Breast epithelium (tissue), 3 donors: ENCODE measurements at regions not wholly inside any gene's neighbourhood (a gene's known extent, or its start where the extent isn't known, plus 50 kb on each side); places are given as distances from the start of the nearest gene placed in this dataset.

Experiments
- POLR2A ChIP-seq: fragments of 450-650 bp; IDR thresholded peaks from one replicate; pipeline ENCODE4 v1.6.1; 2016; ENCODE audit warnings: antibody characterized with exemption, mild to moderate bottlenecking, moderate library complexity
- TF ChIP-seq, protein P1 (sequence below), 3 donors: fragments of 450-650 bp; IDR thresholded peaks; one replicate each; pipeline ENCODE4 v1.5.1; 2016 to 2017; ENCODE audit warnings: antibody characterized with exemption in 3 of 3, mild to moderate bottlenecking in 3 of 3, moderate library complexity in 3 of 3

DNA sequence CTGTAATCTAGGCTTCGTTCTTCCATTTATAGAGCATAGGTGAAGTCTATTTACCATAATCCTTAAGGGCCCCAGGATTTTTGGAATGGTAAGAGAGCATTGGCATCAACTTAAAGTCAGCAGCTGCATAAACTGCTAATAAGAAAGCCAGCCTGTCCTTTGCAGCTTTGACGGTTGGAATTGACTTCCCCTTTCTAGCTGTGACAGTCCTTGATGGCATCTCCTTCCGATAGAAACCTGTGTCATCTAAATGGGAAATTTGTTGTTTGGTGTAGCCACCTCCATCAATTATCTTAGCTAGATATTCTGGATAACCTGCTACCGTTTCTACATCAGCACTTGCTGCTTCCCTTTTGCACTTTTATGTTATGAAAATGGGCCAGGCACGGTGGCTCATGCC lies 58.0 kb upstream of the GLYATL1B start:
- TF ChIP-seq, protein P1, sequence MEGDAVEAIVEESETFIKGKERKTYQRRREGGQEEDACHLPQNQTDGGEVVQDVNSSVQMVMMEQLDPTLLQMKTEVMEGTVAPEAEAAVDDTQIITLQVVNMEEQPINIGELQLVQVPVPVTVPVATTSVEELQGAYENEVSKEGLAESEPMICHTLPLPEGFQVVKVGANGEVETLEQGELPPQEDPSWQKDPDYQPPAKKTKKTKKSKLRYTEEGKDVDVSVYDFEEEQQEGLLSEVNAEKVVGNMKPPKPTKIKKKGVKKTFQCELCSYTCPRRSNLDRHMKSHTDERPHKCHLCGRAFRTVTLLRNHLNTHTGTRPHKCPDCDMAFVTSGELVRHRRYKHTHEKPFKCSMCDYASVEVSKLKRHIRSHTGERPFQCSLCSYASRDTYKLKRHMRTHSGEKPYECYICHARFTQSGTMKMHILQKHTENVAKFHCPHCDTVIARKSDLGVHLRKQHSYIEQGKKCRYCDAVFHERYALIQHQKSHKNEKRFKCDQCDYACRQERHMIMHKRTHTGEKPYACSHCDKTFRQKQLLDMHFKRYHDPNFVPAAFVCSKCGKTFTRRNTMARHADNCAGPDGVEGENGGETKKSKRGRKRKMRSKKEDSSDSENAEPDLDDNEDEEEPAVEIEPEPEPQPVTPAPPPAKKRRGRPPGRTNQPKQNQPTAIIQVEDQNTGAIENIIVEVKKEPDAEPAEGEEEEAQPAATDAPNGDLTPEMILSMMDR (IDR thresholded peaks at IDR 0.05), result no peak
- no peak for TF ChIP-seq POLR2A
